Endothelial cell of umbilical vein (primary cell): ENCODE measurements at regions not wholly inside any gene's neighbourhood (a gene's known extent, or its start where the extent isn't known, plus 50 kb on each side); places are given as distances from the start of the nearest gene placed in this dataset.

Experiments used
- BruUV-seq: library from RNA; stranded (reverse); fragments of 400-500 nt; replicated peaks from 2 replicates; lab custom pipeline; 2021; lab: Mats Ljungman, UMichigan
- CTCF ChIA-PET: fragments of 300-600, 350-600 bp; sonication (Branson Sonifier 250); formaldehyde crosslinking; loops from one replicate; lab custom pipeline; 2021; ENCODE audit warnings: antibody characterized with exemption, inconsistent platforms; lab: Charles Lee
- POLR2A ChIA-PET: fragments of 300-600, 350-600 bp; sonication (Branson Sonifier 250); formaldehyde crosslinking; loops from one replicate; lab custom pipeline; 2021; ENCODE audit warnings: antibody characterized with exemption, inconsistent platforms; lab: Charles Lee
- DNase-seq: peaks from one replicate; pipeline ENCODE4 v3.0.0-alpha.2; 2011; ENCODE audit warnings: low read depth, low spot score
- FAIRE-seq: peaks from 2 replicates; lab custom pipeline; 2011; peaks lifted over from hg19 to GRCh38; lab: Jason Lieb, UNC
- H2AFZ ChIP-seq: 2 replicates; pipeline ENCODE4 v1.6.0; 2012; ENCODE audit warnings: low read depth, low read length, control low read depth, inconsistent platforms
- H3K27ac ChIP-seq: 2 replicates; pipeline ENCODE4 v1.5.1; 2011; ENCODE audit warnings: low read depth, mild to moderate bottlenecking, control low read depth, low read length, moderate library complexity; ENCODE audit not compliant: insufficient read depth
- H3K27me3 ChIP-seq, 2 experiments: 2 replicates each; pipeline versions ENCODE4 v1.6.0 to v1.6.1; 2011; ENCODE audit warnings: low read length in 2 of 2, mixed read lengths in 1 of 2; ENCODE audit not compliant: control insufficient read depth in 2 of 2, insufficient read depth in 2 of 2
- H3K36me3 ChIP-seq, 2 experiments: 2 replicates in 1 of 2; 3 replicates in 1 of 2; pipeline ENCODE4 v1.5.1; 2011; ENCODE audit warnings: low read length in 2 of 2, mild to moderate bottlenecking in 1 of 2, moderate library complexity in 1 of 2; ENCODE audit not compliant: control insufficient read depth in 2 of 2, insufficient read depth in 2 of 2; ENCODE audit errors: extremely low read depth in 1 of 2
- H3K4me1 ChIP-seq: 3 replicates; pipeline ENCODE4 v1.5.1; 2011; ENCODE audit warnings: mild to moderate bottlenecking, low read length; ENCODE audit not compliant: control insufficient read depth, insufficient read depth; ENCODE audit errors: extremely low read depth
- H3K4me2 ChIP-seq: 2 replicates; pipeline ENCODE4 v1.6.1; 2011; ENCODE audit warnings: low read length, control low read depth, mixed read lengths; ENCODE audit not compliant: insufficient read depth
- H3K4me3 ChIP-seq, 3 experiments: fragments of 200-600 bp in 1 of 3; sonication (generic), shearing (Covaris generic) in 1 of 3; replicated peaks in 1 of 3; 2 replicates each; pipeline ENCODE4 v1.5.1; 2011 to 2016; ENCODE audit warnings: control low read depth in 3 of 3, low read length in 3 of 3, mild to moderate bottlenecking in 2 of 3, inconsistent platforms in 1 of 3, low read depth in 1 of 3, moderate library complexity in 1 of 3; ENCODE audit not compliant: insufficient read depth in 1 of 3
- H3K79me2 ChIP-seq: 2 replicates; pipeline ENCODE4 v1.6.0; 2012; ENCODE audit warnings: low read length, inconsistent platforms; ENCODE audit not compliant: control insufficient read depth, insufficient read depth
- H3K9ac ChIP-seq: replicated peaks from 2 replicates; pipeline ENCODE3; 2011; ENCODE audit warnings: low read length, control low read depth; ENCODE audit not compliant: insufficient read depth; ENCODE audit errors: extremely low read depth
- H3K9me1 ChIP-seq: replicated peaks from 3 replicates; pipeline ENCODE4 v1.6.0; 2011; ENCODE audit warnings: mild to moderate bottlenecking, low read length; ENCODE audit not compliant: control insufficient read depth, insufficient read depth; ENCODE audit errors: extremely low read depth
- H3K9me3 ChIP-seq: replicated peaks from 2 replicates; pipeline ENCODE4 v1.5.1; 2012; ENCODE audit warnings: low read length, inconsistent platforms; ENCODE audit not compliant: control insufficient read depth, insufficient read depth
- H4K20me1 ChIP-seq: replicated peaks from 2 replicates; pipeline ENCODE3; 2011; ENCODE audit warnings: mild to moderate bottlenecking, low read length; ENCODE audit not compliant: control insufficient read depth, insufficient read depth; ENCODE audit errors: extremely low read depth
- CTCF ChIP-seq, 2 donors: IDR thresholded peaks; 1 replicate in 1 of 2; 2 replicates in 1 of 2; pipeline ENCODE4 v1.5.1; 2011; ENCODE audit warnings: low read length in 2 of 2, mild to moderate bottlenecking in 2 of 2, moderate library complexity in 2 of 2, control low read depth in 1 of 2, inconsistent platforms in 1 of 2, low read depth in 1 of 2; ENCODE audit not compliant: insufficient read depth in 1 of 2; ENCODE audit errors: extremely low read depth in 1 of 2
- EZH2 ChIP-seq: IDR thresholded peaks from 2 replicates; pipeline ENCODE4 v1.6.1; 2012; ENCODE audit warnings: borderline replicate concordance, low read depth, mild to moderate bottlenecking, moderate library complexity, low read length, inconsistent platforms; ENCODE audit not compliant: severe bottlenecking
- FOS ChIP-seq: IDR thresholded peaks from 2 replicates; pipeline ENCODE4 v1.6.1; 2011; ENCODE audit warnings: mild to moderate bottlenecking, low read length, moderate library complexity, borderline replicate concordance; ENCODE audit not compliant: insufficient read depth
- GATA2 ChIP-seq: IDR thresholded peaks from 2 replicates; pipeline ENCODE4 v1.7.0; 2011; ENCODE audit warnings: low read depth, mild to moderate bottlenecking, moderate library complexity, mixed read lengths, low read length; ENCODE audit not compliant: insufficient read length, insufficient read depth
- JUN ChIP-seq: IDR thresholded peaks from 2 replicates; pipeline ENCODE4 v1.6.1; 2011; ENCODE audit warnings: borderline replicate concordance, low read depth; ENCODE audit not compliant: insufficient read length, insufficient read depth
- MYC ChIP-seq: IDR thresholded peaks from one replicate; pipeline ENCODE4 v1.6.1; 2011; ENCODE audit warnings: mild to moderate bottlenecking, low read depth, low read length
- POLR2A ChIP-seq: IDR thresholded peaks from 2 replicates; pipeline ENCODE4 v1.6.1; 2012; ENCODE audit warnings: low read depth, mild to moderate bottlenecking, control low read depth, low read length
- POLR2AphosphoS5 ChIP-seq: IDR thresholded peaks from 2 replicates; pipeline ENCODE4 v1.6.1; 2012; ENCODE audit warnings: low read depth, mild to moderate bottlenecking, control low read depth, low read length, moderate library complexity; ENCODE audit not compliant: insufficient read depth
- dilution Hi-C: fragments of 300-500 bp; cut with MboI; formaldehyde crosslinking; loops from one replicate; pipeline ENCODE4 v1.15.0; 2019; ENCODE audit warnings: low sequenced_read_pairs; ENCODE audit not compliant: extremely low pct_ligation_motif_present
- intact Hi-C: fragments of 100-400 bp; cut with micrococcal nuclease; formaldehyde crosslinking; loops from one replicate; pipeline ENCODE4 v1.10.0; 2022
- TF ChIP-seq, protein P1 (sequence below): IDR thresholded peaks from 2 replicates; pipeline ENCODE4 v1.6.1; 2011; ENCODE audit not compliant: insufficient read depth, insufficient read length

DNA sequence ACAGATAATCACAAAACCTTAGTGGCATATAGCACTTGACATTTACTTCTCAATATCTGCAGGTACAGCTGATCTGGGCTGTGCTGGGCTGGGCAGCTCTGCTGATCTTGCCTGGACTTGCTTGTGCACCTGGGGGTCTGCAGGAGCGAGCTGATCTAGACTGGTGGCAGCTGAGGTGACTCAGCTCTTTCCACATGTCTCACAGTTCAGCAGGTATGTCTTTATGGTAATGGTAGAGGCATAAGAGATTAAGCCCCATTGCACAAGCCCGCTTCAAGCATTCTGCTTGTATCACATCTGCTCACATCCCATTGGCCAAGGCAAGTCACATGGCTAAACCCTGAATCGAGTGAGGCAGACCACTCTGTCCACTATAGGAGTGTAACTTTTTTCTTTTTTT lies 506.7 kb downstream of the BCOR start:
- Histone ChIP-seq H4K20me1 (no peaks in the 10 kb centered on the region), H3K4me3 (no peak overlapping the region), H3K79me2 (no peaks in the 10 kb centered on the region), H3K36me3 (no peaks in the 10 kb centered on the region), H3K4me2 (no peak overlapping the region), H3K4me1 (no peaks in the 10 kb centered on the region), H3K27ac (no peak overlapping the region), H3K27me3 (no peaks in the 10 kb centered on the region), H2AFZ (no peak overlapping the region), H3K9me3 (no peaks in the 10 kb centered on the region), H3K9ac (no peak overlapping the region), H3K9me1 (no peaks in the 10 kb centered on the region)
- intact Hi-C loops = no loop called here
- FAIRE-seq (no peak), DNase-seq (no peak)
- BruUV-seq = no TSS peak
- CTCF ChIA-PET = no interaction called here
- TF ChIP-seq FOS = no peak
- no peak for TF ChIP-seq GATA2
- no peak for TF ChIP-seq POLR2AphosphoS5
- TF ChIP-seq JUN = no peak
- no peak for TF ChIP-seq POLR2A
- TF ChIP-seq MYC = no peak
- TF ChIP-seq, protein P1, sequence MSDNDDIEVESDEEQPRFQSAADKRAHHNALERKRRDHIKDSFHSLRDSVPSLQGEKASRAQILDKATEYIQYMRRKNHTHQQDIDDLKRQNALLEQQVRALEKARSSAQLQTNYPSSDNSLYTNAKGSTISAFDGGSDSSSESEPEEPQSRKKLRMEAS = no peak
- TF ChIP-seq EZH2 = no peak
- no peak for TF ChIP-seq CTCF (IDR thresholded peaks at IDR 0.05; ENCODE audit: extremely low read depth in 1 of 2, insufficient read depth in 1 of 2, low read depth in 1 of 2, low read length in 2 of 2)
- dilution Hi-C loops = no loop called here
- POLR2A ChIA-PET = interaction anchor here (0.6 kb wide), 1 partner anchor 104 kb away, joined by 7 read pairs; no protein-coding TSS in a partner anchor
